Neural cell (in vitro differentiated cells): ENCODE measurements at regions not wholly inside any gene's neighbourhood (a gene's known extent, or its start where the extent isn't known, plus 50 kb on each side); places are given as distances from the start of the nearest gene placed in this dataset.

ENCODE experiments used
- H2AFZ ChIP-seq: fragments of 200-600, 300-800 bp; sonication (generic), shearing (Covaris generic); 2 replicates; pipeline ENCODE4 v1.6.0; 2014; ENCODE audit warnings: low read depth, mild to moderate bottlenecking, antibody characterized with exemption, low read length, moderate library complexity
- H3F3A ChIP-seq: fragments of 200-600 bp; shearing (Covaris generic); 2 replicates; pipeline ENCODE4 v1.6.1; 2016; ENCODE audit warnings: mild to moderate bottlenecking, moderate library complexity, mixed read lengths, antibody characterized with exemption, low read length; ENCODE audit not compliant: insufficient read depth, poor library complexity, severe bottlenecking
- H3K27ac ChIP-seq: fragments of 200-600, 300-800 bp; sonication (generic), shearing (Covaris generic); 2 replicates; pipeline ENCODE4 v1.5.1; 2014; ENCODE audit warnings: mild to moderate bottlenecking, low read length, moderate library complexity
- H3K27me3 ChIP-seq: fragments of 300-800, 200-600 bp; sonication (generic), shearing (Covaris generic); 2 replicates; pipeline ENCODE4 v1.6.0; 2014; ENCODE audit warnings: mild to moderate bottlenecking, low read depth, low read length, moderate library complexity; ENCODE audit not compliant: insufficient read depth
- H3K36me3 ChIP-seq: fragments of 300-800, 200-600 bp; sonication (generic), shearing (Covaris generic); 2 replicates; pipeline ENCODE4 v1.5.1; 2014; ENCODE audit warnings: mild to moderate bottlenecking, antibody characterized with exemption, low read length, moderate library complexity; ENCODE audit not compliant: insufficient read depth
- H3K4me2 ChIP-seq: fragments of 300-800, 200-600 bp; sonication (generic), shearing (Covaris generic); 2 replicates; pipeline ENCODE4 v1.6.0; 2014; ENCODE audit warnings: mild to moderate bottlenecking, low read length
- H3K4me3 ChIP-seq: fragments of 300-800, 200-600 bp; sonication (generic), shearing (Covaris generic); 2 replicates; pipeline ENCODE4 v1.5.1; 2014; ENCODE audit warnings: mild to moderate bottlenecking, low read length, moderate library complexity
- H3K79me2 ChIP-seq: fragments of 200-600 bp; shearing (Covaris generic); replicated peaks from 2 replicates; pipeline ENCODE4 v1.6.0; 2014; ENCODE audit warnings: mild to moderate bottlenecking, low read length, moderate library complexity; ENCODE audit not compliant: insufficient read depth
- H3K9ac ChIP-seq: fragments of 300-800, 200-600 bp; sonication (generic), shearing (Covaris generic); 2 replicates; pipeline ENCODE4 v1.6.1; 2016; ENCODE audit warnings: mild to moderate bottlenecking, low read length, mixed read lengths
- H3K9me2 ChIP-seq: fragments of 200-600 bp; shearing (Covaris generic); 2 replicates; pipeline ENCODE4 v1.6.1; 2016; ENCODE audit warnings: mild to moderate bottlenecking, low read length, mixed read lengths; ENCODE audit not compliant: insufficient read depth
- H3K9me3 ChIP-seq: fragments of 200-600, 300-800 bp; sonication (generic), shearing (Covaris generic); 2 replicates; pipeline ENCODE4 v1.6.1; 2016; ENCODE audit warnings: mild to moderate bottlenecking, mixed run types, low read length, moderate library complexity, mixed read lengths
- H4K20me1 ChIP-seq: fragments of 200-600 bp; shearing (Covaris generic); 2 replicates; pipeline ENCODE4 v1.6.1; 2016; ENCODE audit warnings: mild to moderate bottlenecking, mixed run types; ENCODE audit not compliant: insufficient read depth
- EP300 ChIP-seq: fragments of 450-650 bp; conservative IDR thresholded peaks from 2 replicates; pipeline ENCODE4 v1.6.1; 2014; ENCODE audit warnings: antibody characterized with exemption, mild to moderate bottlenecking, moderate library complexity; ENCODE audit not compliant: poor library complexity, severe bottlenecking
- EZH2 ChIP-seq: fragments of 200-600, 300-800 bp; shearing (Covaris generic), sonication (generic); IDR thresholded peaks from 2 replicates; pipeline ENCODE4 v1.6.1; 2014; ENCODE audit warnings: antibody characterized with exemption, low read length, borderline replicate concordance, mild to moderate bottlenecking; ENCODE audit not compliant: insufficient read depth, poor library complexity, severe bottlenecking
- MXI1 ChIP-seq: fragments of 450-650 bp; conservative IDR thresholded peaks from 2 replicates; pipeline ENCODE4 v1.6.1; 2014; ENCODE audit warnings: antibody characterized with exemption, mild to moderate bottlenecking; ENCODE audit not compliant: poor library complexity, severe bottlenecking
- POLR2AphosphoS5 ChIP-seq: IDR thresholded peaks from 2 replicates; pipeline ENCODE4 v1.6.1; 2012
- RAD21 ChIP-seq: fragments of 450-650 bp; conservative IDR thresholded peaks from 2 replicates; pipeline ENCODE4 v1.6.1; 2014; ENCODE audit warnings: antibody characterized with exemption, mild to moderate bottlenecking, moderate library complexity
- REST ChIP-seq: IDR thresholded peaks from 2 replicates; pipeline ENCODE4 v1.6.1; 2012; ENCODE audit warnings: borderline replicate concordance
- SMC3 ChIP-seq: fragments of 450-650 bp; conservative IDR thresholded peaks from 2 replicates; pipeline ENCODE4 v1.6.1; 2014; ENCODE audit warnings: antibody characterized with exemption, mild to moderate bottlenecking, moderate library complexity; ENCODE audit not compliant: poor library complexity
- TAF1 ChIP-seq: IDR thresholded peaks from 2 replicates; pipeline ENCODE4 v1.6.1; 2012; ENCODE audit warnings: low read depth
- TF ChIP-seq, protein P1 (sequence below): fragments of 450-650 bp; IDR thresholded peaks from 2 replicates; pipeline ENCODE4 v1.5.1; 2014; ENCODE audit warnings: antibody characterized with exemption, mild to moderate bottlenecking, moderate library complexity; ENCODE audit not compliant: poor library complexity, severe bottlenecking

DNA sequence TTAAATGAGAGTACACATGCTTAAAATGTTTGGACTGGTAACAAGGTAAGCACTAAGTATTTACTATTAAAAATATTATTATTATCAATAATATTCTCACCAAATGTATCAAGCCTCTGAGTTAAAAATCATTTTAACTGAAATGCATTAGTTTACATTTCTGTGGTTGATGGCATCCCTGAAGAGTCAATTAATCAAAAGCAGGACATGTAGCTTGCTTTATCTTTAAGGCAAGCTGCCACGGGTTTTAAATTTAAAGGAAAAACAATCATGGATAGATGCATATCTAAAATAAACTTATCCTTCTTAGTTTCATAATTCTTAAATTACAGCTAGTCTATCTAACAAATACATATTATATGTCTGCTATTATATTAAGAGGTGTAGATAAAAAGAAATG is 584.8 kb upstream of the INTU start:
- Histone ChIP-seq H4K20me1 (no peaks in the 10 kb centered on the region), H3K4me3 (no peak overlapping the region), H3K4me2 (no peak overlapping the region), H3K27ac (no peak overlapping the region), H3F3A (no peaks in the 10 kb centered on the region), H3K9me3 (no peaks in the 10 kb centered on the region), H3K9ac (no peak overlapping the region), H3K79me2 (no peaks in the 10 kb centered on the region), H3K36me3 (no peaks in the 10 kb centered on the region), H3K9me2 (no peaks in the 10 kb centered on the region), H3K27me3 (no peaks in the 10 kb centered on the region), H2AFZ (no peak overlapping the region)
- TF ChIP-seq MXI1: no peak
- TF ChIP-seq RAD21: no peak
- TF ChIP-seq, protein P1, sequence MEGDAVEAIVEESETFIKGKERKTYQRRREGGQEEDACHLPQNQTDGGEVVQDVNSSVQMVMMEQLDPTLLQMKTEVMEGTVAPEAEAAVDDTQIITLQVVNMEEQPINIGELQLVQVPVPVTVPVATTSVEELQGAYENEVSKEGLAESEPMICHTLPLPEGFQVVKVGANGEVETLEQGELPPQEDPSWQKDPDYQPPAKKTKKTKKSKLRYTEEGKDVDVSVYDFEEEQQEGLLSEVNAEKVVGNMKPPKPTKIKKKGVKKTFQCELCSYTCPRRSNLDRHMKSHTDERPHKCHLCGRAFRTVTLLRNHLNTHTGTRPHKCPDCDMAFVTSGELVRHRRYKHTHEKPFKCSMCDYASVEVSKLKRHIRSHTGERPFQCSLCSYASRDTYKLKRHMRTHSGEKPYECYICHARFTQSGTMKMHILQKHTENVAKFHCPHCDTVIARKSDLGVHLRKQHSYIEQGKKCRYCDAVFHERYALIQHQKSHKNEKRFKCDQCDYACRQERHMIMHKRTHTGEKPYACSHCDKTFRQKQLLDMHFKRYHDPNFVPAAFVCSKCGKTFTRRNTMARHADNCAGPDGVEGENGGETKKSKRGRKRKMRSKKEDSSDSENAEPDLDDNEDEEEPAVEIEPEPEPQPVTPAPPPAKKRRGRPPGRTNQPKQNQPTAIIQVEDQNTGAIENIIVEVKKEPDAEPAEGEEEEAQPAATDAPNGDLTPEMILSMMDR: no peak
- no peak for TF ChIP-seq EP300
- no peak for TF ChIP-seq TAF1
- no peak for TF ChIP-seq POLR2AphosphoS5
- TF ChIP-seq EZH2: no peak
- no peak for TF ChIP-seq REST
- no peak for TF ChIP-seq SMC3

- no peaks in the 10 kb centered on the region for H3K79me2 ChIP-seq
- H3F3A ChIP-seq: no peaks in the 10 kb centered on the region
- H4K20me1 ChIP-seq: no peaks in the 10 kb centered on the region
- TF ChIP-seq MXI1 (no peak), RAD21 (no peak), SMC3 (no peak), TAF1 (no peak), EZH2 (no peak), EP300 (no peak), REST (no peak), POLR2AphosphoS5 (no peak)
- TF ChIP-seq, protein P1: no peak
- no peaks in the 10 kb centered on the region for H3K9me3 ChIP-seq
- no peak overlapping the region for H3K27ac ChIP-seq
- H3K9me2 ChIP-seq: no peaks in the 10 kb centered on the region
- no peak overlapping the region for H3K4me2 ChIP-seq
- H2AFZ ChIP-seq: no peak overlapping the region
- no peak overlapping the region for H3K9ac ChIP-seq
- no peaks in the 10 kb centered on the region for H3K27me3 ChIP-seq
- no peaks in the 10 kb centered on the region for H3K36me3 ChIP-seq
- no peak overlapping the region for H3K4me3 ChIP-seq
These were observed 584.2 kb upstream of the INTU start for GRCh38 chr4:127048376-127049044.
